ENCODE measurements at regions not wholly inside any gene's neighbourhood (a gene's known extent, or its start where the extent isn't known, plus 50 kb on each side); places are given as distances from the start of the nearest gene placed in this dataset.
A peak's percentile ranks its signal among the peaks of the same experiment; 100 is the strongest.

DNA sequence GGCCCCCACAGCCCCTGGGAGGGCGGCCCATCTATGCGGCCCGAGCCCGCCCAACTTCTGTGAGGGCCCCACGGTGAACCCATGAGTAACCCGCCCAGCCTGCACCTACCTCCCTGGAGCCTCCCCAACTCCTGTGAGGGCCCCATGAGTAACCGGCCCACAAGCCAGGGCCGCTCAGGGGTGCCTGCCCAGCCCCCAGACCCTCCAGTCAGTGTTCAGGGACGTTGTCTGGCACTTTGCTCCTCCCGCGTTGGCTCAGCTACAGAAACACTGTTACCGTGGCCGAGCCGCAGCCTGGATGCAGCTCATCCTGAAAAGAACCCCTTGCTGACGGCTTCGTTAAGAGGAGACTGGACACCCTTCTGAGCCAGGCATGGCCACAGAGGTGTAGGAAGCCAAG lies 179.6 kb downstream of the BRD1 start:
- H3K4me1 ChIP-seq = peaks cover 0 to 4% of the 10 kb centered on the region in 2 donors
- H3K27ac ChIP-seq = no peak overlapping the region
- no peak for ATAC-seq
- intact Hi-C loops (cut with DNase I) = no loop called here
- no peak overlapping the region for H3K4me3 ChIP-seq
- peak in 1 of 4 donors; percentile 66 for DNase-seq
- TF ChIP-seq, protein P1, sequence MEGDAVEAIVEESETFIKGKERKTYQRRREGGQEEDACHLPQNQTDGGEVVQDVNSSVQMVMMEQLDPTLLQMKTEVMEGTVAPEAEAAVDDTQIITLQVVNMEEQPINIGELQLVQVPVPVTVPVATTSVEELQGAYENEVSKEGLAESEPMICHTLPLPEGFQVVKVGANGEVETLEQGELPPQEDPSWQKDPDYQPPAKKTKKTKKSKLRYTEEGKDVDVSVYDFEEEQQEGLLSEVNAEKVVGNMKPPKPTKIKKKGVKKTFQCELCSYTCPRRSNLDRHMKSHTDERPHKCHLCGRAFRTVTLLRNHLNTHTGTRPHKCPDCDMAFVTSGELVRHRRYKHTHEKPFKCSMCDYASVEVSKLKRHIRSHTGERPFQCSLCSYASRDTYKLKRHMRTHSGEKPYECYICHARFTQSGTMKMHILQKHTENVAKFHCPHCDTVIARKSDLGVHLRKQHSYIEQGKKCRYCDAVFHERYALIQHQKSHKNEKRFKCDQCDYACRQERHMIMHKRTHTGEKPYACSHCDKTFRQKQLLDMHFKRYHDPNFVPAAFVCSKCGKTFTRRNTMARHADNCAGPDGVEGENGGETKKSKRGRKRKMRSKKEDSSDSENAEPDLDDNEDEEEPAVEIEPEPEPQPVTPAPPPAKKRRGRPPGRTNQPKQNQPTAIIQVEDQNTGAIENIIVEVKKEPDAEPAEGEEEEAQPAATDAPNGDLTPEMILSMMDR (IDR thresholded peaks at IDR 0.05) = no peak
- H3K27me3 ChIP-seq = peaks cover 0 to 38% of the 10 kb centered on the region in 2 donors
- no peaks in the 10 kb centered on the region for H3K9me3 ChIP-seq
- H3K36me3 ChIP-seq = peaks cover 0 to 10% of the 10 kb centered on the region in 2 donors

DNA sequence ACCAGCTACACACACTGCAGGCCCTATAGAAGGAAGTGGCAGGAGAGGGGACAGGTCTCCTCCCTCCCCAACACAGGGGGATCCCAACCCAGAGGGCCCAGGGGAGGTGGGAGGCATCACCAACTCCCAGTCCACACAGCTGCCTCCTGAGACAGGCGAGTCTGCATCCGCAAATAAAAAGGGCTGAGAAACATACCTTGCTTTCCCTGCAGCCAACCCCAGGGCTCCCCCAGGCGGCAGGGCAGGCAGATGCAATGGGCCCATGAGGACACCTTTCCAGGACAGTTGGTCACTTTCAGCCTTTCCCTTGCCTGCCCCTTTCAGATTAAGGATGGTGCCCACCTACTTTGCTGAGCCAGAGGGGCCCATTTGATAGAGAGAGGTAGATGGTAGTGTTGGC lies 180.0 kb downstream of the BRD1 start:
- Histone ChIP-seq H3K4me3 (no peak overlapping the region), H3K4me1 (peaks cover 0 to 5% of the 10 kb centered on the region in 2 donors), H3K36me3 (peaks cover 0 to 10% of the 10 kb centered on the region in 2 donors), H3K9me3 (no peaks in the 10 kb centered on the region), H3K27ac (no peak overlapping the region), H3K27me3 (peaks cover 0 to 38% of the 10 kb centered on the region in 2 donors)
- intact Hi-C loops (cut with DNase I) = no loop called here
- TF ChIP-seq, protein P1 (IDR thresholded peaks at IDR 0.05) = no peak
- no peak for ATAC-seq
- DNase-seq = peak in 1 of 4 donors; percentile 53

DNA sequence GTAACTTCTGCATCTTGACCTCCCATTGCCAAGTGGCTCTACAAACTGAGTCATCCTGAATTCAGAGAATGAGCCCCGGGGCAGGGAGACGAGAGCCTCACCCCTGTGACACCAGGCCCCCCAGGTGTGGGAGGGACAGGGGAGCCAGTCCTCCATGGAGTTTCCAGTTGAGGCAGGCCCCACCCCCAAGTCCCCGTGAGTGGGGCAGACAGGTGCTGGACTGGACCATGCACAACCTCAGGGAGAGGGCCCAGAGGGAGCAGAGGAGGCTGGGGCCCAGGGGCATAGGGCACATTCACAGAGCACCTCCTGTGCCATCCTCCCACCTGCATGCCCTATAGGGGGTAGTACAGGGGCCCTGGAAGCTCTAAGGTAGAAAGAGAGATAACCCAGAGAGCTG lies 180.8 kb downstream of the BRD1 start:
- Histone ChIP-seq H3K9me3 (no peaks in the 10 kb centered on the region), H3K27me3 (peaks cover 0 to 38% of the 10 kb centered on the region in 2 donors), H3K4me3 (no peak overlapping the region), H3K27ac (no peak overlapping the region), H3K4me1 (peaks cover 0 to 8% of the 10 kb centered on the region in 2 donors), H3K36me3 (peaks cover 0 to 10% of the 10 kb centered on the region in 2 donors)
- intact Hi-C loops (cut with DNase I) = no loop called here
- TF ChIP-seq, protein P1 (IDR thresholded peaks at IDR 0.05) = no peak
- DNase-seq = peak in 1 of 4 donors; percentile 38
- ATAC-seq = no peak

DNA sequence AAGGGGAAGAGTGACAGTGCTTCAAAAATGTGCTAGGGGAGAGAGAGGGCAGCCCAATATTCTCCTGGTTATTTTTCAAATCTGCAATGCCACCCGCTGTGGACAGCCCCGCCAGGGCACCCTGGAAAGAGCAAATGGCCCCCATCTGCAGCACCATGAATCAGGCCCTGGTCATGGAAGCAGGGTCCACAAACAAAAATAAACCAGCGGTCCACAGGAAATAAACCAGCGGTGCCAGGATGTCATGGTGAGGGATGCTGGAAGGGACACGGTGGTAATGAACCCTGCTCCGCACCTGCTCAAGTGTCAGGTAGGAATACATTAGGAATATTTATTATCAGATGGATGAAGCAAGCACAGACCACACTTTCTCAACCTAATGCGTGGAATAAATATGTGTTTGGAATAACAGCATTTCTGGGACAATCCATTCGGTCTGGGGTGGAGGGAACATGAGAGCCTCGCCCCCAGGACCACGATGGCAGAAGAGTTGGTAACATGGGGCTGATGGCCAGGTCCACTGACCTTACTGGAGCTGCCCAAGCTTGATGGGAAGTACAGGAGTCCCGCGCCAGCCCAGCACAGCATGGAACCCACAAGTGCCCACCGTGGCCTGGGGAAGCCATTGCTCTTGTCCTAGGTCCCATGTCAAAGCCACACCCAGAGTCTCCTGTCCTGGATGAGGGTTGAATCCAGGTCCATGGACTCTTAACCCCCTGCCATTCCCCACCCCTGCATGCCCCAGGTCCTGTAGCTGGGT lies 181.7 kb downstream of the BRD1 start:
- Histone ChIP-seq H3K27ac (no peak overlapping the region), H3K4me3 (no peak overlapping the region), H3K36me3 (peaks cover 0 to 10% of the 10 kb centered on the region in 2 donors), H3K27me3 (peaks cover 0 to 38% of the 10 kb centered on the region in 2 donors), H3K9me3 (no peaks in the 10 kb centered on the region), H3K4me1 (peaks cover 0 to 7% of the 10 kb centered on the region in 2 donors)
- TF ChIP-seq, protein P1 (IDR thresholded peaks at IDR 0.05) = no peak
- intact Hi-C loops (cut with DNase I) = no loop called here
- ATAC-seq = no peak
- peak in 1 of 4 donors; percentile 54 for DNase-seq

DNA sequence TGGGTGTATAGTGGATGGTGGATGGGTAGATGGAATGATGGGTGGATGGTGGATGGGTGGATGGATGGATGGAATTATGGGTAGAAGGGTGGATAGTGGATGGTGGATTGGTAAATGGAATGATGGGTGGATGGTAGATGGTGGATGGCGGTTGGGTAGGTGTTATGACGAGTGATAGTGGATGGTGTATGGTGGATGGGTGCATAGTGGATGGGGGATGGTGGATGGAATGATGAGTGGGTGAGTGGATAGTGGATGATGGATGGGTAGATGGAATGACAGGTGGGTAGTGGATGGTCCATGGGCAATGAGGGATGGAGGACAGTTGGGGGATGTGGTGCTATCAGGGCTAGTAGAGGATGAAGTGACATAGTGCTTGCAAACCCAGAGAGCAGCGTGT lies 182.4 kb downstream of the BRD1 start:
- TF ChIP-seq, protein P1 (IDR thresholded peaks at IDR 0.05) = no peak
- Histone ChIP-seq H3K36me3 (peaks cover 0 to 4% of the 10 kb centered on the region in 2 donors), H3K4me1 (peaks cover 0 to 7% of the 10 kb centered on the region in 2 donors), H3K4me3 (no peak overlapping the region), H3K27ac (no peak overlapping the region), H3K9me3 (no peaks in the 10 kb centered on the region), H3K27me3 (peaks cover 0 to 31% of the 10 kb centered on the region in 2 donors)
- intact Hi-C loops (cut with DNase I) = no loop called here
- ATAC-seq (no peak), DNase-seq (no peak)

Measured in left lung (tissue), 4 donors.